ENCODE measurements at regions not wholly inside any gene's neighbourhood (a gene's known extent, or its start where the extent isn't known, plus 50 kb on each side); places are given as distances from the start of the nearest gene placed in this dataset.

GRCh38 chr7:81081616-81082015, 162.8 kb upstream of the SEMA3C start:
- TF ChIP-seq POLR2A (IDR thresholded peaks at IDR 0.05), result no peak
- TF ChIP-seq CTCF (IDR thresholded peaks at IDR 0.05), result no peak

All from thyroid gland (tissue), 4 donors.